ENCODE measurements at regions not wholly inside any gene's neighbourhood (a gene's known extent, or its start where the extent isn't known, plus 50 kb on each side); places are given as distances from the start of the nearest gene placed in this dataset.

- TF ChIP-seq POLR2A (IDR thresholded peaks at IDR 0.05; ENCODE audit: extremely low read depth, insufficient read length) (no peak), CTCF (IDR thresholded peaks at IDR 0.05; ENCODE audit: low read depth, low read length) (no peak)
Observed at GRCh38 chr17:27216836-27217235, 77.1 kb upstream of the WSB1 start.

All from NB4 (cell line).